Type B pancreatic cell (in vitro differentiated cells): ENCODE measurements at regions not wholly inside any gene's neighbourhood (a gene's known extent, or its start where the extent isn't known, plus 50 kb on each side); places are given as distances from the start of the nearest gene placed in this dataset.

Experiments
- DNase-seq: peaks from one replicate; pipeline ENCODE4 v3.0.0; 2021; ENCODE audit warnings: mixed read lengths; ENCODE audit not compliant: unreplicated experiment; ENCODE audit errors: extremely low spot score
- H3K27ac Mint-ChIP-seq: 2 replicates; pipeline ENCODE4 v1.8.0; 2021; ENCODE audit warnings: mild to moderate bottlenecking, mixed read lengths
- H3K27me3 Mint-ChIP-seq: 2 replicates; pipeline ENCODE4 v1.8.0; 2021; ENCODE audit warnings: mixed read lengths
- H3K36me3 Mint-ChIP-seq: 2 replicates; pipeline ENCODE4 v1.8.0; 2021; ENCODE audit warnings: mixed read lengths
- H3K4me1 Mint-ChIP-seq: one replicate; pipeline ENCODE4 v1.8.0; 2021; ENCODE audit warnings: mixed read lengths; ENCODE audit not compliant: unreplicated experiment
- H3K4me3 Mint-ChIP-seq: 2 replicates; pipeline ENCODE4 v1.8.0; 2021; ENCODE audit warnings: mild to moderate bottlenecking, mixed read lengths
- H3K9me3 Mint-ChIP-seq: 2 replicates; pipeline ENCODE4 v1.8.0; 2021; ENCODE audit warnings: mixed read lengths
- CTCF ChIP-seq: fragments of 200-600 bp; sonication (generic); conservative IDR thresholded peaks from 2 replicates; pipeline ENCODE4 v1.5.0; 2021; ENCODE audit warnings: antibody characterized with exemption, mild to moderate bottlenecking

GRCh38 chr1:38340409-38340808 lies 293.8 kb upstream of the POU3F1 start:
- DNase-seq = no peak
- Mint-ChIP-seq H3K4me1 (no peaks in the 10 kb centered on the region), H3K27ac (no peak overlapping the region), H3K27me3 (peaks cover 56% of the 10 kb centered on the region), H3K36me3 (no peaks in the 10 kb centered on the region), H3K9me3 (no peaks in the 10 kb centered on the region), H3K4me3 (no peak overlapping the region)
- no peak for TF ChIP-seq CTCF

DNA sequence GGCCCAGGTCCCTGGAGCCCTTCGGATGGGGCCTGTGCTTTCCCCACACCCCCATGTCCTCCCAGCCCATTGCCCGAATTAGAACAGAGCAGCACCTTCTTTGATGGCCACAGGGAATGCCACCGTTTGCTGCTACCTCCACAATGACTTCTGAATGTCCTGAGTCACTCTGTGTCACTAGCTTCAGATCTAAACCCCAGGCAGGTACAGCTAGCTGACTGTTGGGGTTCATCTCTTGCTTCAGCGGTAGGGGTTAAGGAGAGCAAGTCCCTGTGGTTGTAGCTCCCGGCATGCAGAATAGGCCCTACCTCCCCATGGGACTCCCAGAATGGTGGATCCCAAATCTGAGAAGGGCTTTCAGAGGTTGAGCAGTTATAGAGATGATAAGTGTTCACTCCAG lies 291.1 kb upstream of the POU3F1 start:
- no peaks in the 10 kb centered on the region for H3K9me3 Mint-ChIP-seq
- no peaks in the 10 kb centered on the region for H3K36me3 Mint-ChIP-seq
- H3K27ac Mint-ChIP-seq = no peak overlapping the region
- DNase-seq = no peak
- H3K27me3 Mint-ChIP-seq = peaks cover 70% of the 10 kb centered on the region
- no peak for TF ChIP-seq CTCF
- H3K4me1 Mint-ChIP-seq = no peaks in the 10 kb centered on the region
- no peak overlapping the region for H3K4me3 Mint-ChIP-seq

GRCh38 chr1:38336961-38337360 lies 290.4 kb upstream of the POU3F1 start:
- H3K4me3 Mint-ChIP-seq = no peak overlapping the region
- DNase-seq = no peak
- no peak for TF ChIP-seq CTCF
- H3K4me1 Mint-ChIP-seq = no peaks in the 10 kb centered on the region
- no peaks in the 10 kb centered on the region for H3K36me3 Mint-ChIP-seq
- H3K27ac Mint-ChIP-seq = no peak overlapping the region
- H3K27me3 Mint-ChIP-seq = peaks cover 64% of the 10 kb centered on the region
- no peaks in the 10 kb centered on the region for H3K9me3 Mint-ChIP-seq

DNA sequence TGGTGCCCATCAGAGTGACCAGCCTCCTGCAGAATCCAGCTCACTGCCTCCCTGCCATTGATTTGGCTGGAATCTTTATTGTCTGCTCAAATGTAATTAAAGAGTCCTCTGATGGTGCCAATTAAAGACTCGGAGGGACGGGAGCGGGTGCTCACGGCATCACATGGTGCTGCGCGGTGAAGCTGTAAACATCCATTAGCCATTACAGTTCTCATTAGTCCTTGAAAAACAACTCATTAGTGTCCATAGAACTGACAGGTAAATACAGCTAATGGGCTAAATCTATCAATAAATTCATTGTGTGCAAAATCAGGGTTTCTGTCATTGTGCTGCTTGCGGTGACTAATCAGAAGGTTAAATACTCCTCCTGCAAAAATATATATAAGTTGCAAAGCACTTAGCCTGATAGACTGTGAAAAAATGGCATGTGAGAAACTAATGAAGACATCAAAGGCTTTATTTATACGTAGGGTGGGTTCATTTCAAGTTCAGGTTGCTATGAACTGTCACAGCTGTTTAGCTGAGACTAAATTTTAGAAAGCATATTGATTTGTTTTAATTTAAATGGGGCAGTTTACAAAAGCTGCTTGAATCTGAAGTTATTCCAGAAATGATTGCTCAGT lies 289.8 kb upstream of the POU3F1 start:
- Mint-ChIP-seq H3K4me1 (no peaks in the 10 kb centered on the region), H3K36me3 (no peaks in the 10 kb centered on the region), H3K27ac (no peak overlapping the region), H3K27me3 (peaks cover 64% of the 10 kb centered on the region), H3K4me3 (no peak overlapping the region), H3K9me3 (no peaks in the 10 kb centered on the region)
- DNase-seq = no peak
- no peak for TF ChIP-seq CTCF

DNA sequence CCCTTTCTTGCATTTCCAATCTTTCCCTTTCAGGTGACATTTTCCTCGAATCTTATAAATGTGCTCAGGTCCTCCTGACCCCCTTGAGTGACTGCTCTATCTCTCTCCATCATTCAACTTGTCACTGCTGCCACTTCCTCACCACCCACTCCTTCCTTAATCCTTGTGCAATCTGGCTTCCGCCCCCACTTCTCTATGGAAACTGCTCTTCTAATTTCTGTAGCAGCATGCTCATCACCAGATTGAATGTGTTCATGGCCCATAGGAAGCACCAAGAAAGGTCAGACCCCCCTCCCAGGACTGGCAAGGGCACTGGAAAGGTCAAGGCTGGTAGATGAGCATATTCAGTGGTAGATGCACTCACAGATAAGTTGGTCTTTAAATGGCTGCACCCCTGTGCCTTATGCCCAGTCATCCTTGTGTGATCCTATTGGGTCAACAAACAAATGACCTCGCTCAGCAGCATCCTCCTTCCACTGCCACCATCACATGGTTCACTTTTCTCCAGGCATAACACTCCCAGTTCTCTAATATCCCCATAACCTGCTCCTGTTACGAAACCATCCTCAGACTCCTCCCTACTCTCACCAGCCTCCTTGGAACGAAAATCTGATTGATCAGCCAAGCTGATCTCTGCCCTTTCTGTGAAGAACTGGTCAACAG lies 288.5 kb upstream of the POU3F1 start:
- Mint-ChIP-seq H3K4me3 (no peak overlapping the region), H3K9me3 (no peaks in the 10 kb centered on the region), H3K36me3 (no peaks in the 10 kb centered on the region), H3K4me1 (no peaks in the 10 kb centered on the region), H3K27me3 (peaks cover 56% of the 10 kb centered on the region), H3K27ac (no peak overlapping the region)
- TF ChIP-seq CTCF = no peak
- DNase-seq = no peak
